SK-N-SH (cell line): ENCODE measurements at regions not wholly inside any gene's neighbourhood (a gene's known extent, or its start where the extent isn't known, plus 50 kb on each side); places are given as distances from the start of the nearest gene placed in this dataset.

ENCODE experiments used
- CTCF ChIA-PET: fragments of 300-600, 350-600 bp; formaldehyde crosslinking; extraction: SDS; loops from one replicate; lab custom pipeline; 2021; lab: Yijun Ruan, JAX
- POLR2A ChIA-PET: fragments of 350-600 bp; sonication (Branson Sonifier 250); formaldehyde crosslinking; extraction: SDS; loops from one replicate; lab custom pipeline; 2020; ENCODE audit warnings: antibody characterized with exemption, inconsistent platforms; lab: Yijun Ruan, JAX
- DNase-seq: peaks from one replicate; pipeline ENCODE4 v3.0.0; 2012
- H2AFZ ChIP-seq: fragments of 200-600 bp; sonication (generic); 2 replicates; pipeline ENCODE4 v1.8.1; 2016; ENCODE audit warnings: antibody characterized with exemption, mild to moderate bottlenecking, low read depth
- H3F3A ChIP-seq: fragments of 200-600 bp; sonication (generic); replicated peaks from 2 replicates; pipeline ENCODE3; 2016; ENCODE audit warnings: antibody characterized with exemption, mild to moderate bottlenecking; ENCODE audit not compliant: insufficient read depth
- H3K27ac ChIP-seq, 2 experiments: fragments of 200-500 bp in 1 of 2; fragments of 200-600 bp in 1 of 2; sonication (Bioruptor generic) in 1 of 2; sonication (generic), shearing (Covaris generic) in 1 of 2; 2 replicates each; pipeline versions ENCODE4 v1.5.1 to v1.6.1; 2014 to 2016; ENCODE audit warnings: low read depth in 2 of 2, inconsistent platforms in 1 of 2, low read length in 1 of 2, mild to moderate bottlenecking in 1 of 2, mixed read lengths in 1 of 2
- H3K27me3 ChIP-seq: fragments of 200-600 bp; sonication (generic), shearing (Covaris generic); 2 replicates; pipeline ENCODE4 v1.6.1; 2016; ENCODE audit warnings: mixed run types; ENCODE audit not compliant: insufficient read depth
- H3K36me3 ChIP-seq, 2 experiments: fragments of 200-500 bp in 1 of 2; fragments of 200-600 bp in 1 of 2; sonication (Bioruptor generic) in 1 of 2; sonication (generic) in 1 of 2; replicated peaks in 1 of 2; 2 replicates each; pipeline versions ENCODE3 to v1.5.1; 2014 to 2016; ENCODE audit warnings: low read length in 1 of 2, mild to moderate bottlenecking in 1 of 2; ENCODE audit not compliant: insufficient read depth in 2 of 2, control insufficient read depth in 1 of 2
- H3K4me1 ChIP-seq, 2 experiments: fragments of 200-500 bp in 1 of 2; fragments of 200-600 bp in 1 of 2; sonication (Bioruptor generic) in 1 of 2; sonication (generic), shearing (Covaris generic) in 1 of 2; 2 replicates each; pipeline versions ENCODE4 v1.5.1 to v1.6.1; 2014 to 2016; ENCODE audit warnings: low read depth in 1 of 2, low read length in 1 of 2, mixed run types in 1 of 2; ENCODE audit not compliant: insufficient read depth in 2 of 2, control insufficient read depth in 1 of 2
- H3K4me2 ChIP-seq: fragments of 200-600 bp; sonication (generic), shearing (Covaris generic); 2 replicates; pipeline ENCODE4 v1.6.1; 2017; ENCODE audit warnings: mixed run types
- H3K4me3 ChIP-seq, 2 experiments: fragments of 200-500 bp in 1 of 2; fragments of 200-600 bp in 1 of 2; sonication (Bioruptor generic) in 1 of 2; sonication (generic), shearing (Covaris generic) in 1 of 2; 2 replicates each; pipeline versions ENCODE4 v1.5.1 to v1.8.1; 2014 to 2016; ENCODE audit warnings: low read depth in 2 of 2, inconsistent platforms in 1 of 2, low read length in 1 of 2, mild to moderate bottlenecking in 1 of 2, mixed read lengths in 1 of 2, moderate library complexity in 1 of 2
- H3K79me2 ChIP-seq: fragments of 200-600 bp; sonication (generic); 2 replicates; pipeline ENCODE4 v1.8.1; 2017; ENCODE audit warnings: mild to moderate bottlenecking; ENCODE audit not compliant: insufficient read depth
- H3K9ac ChIP-seq: fragments of 200-600 bp; sonication (generic); 2 replicates; pipeline ENCODE4 v1.6.1; 2017; ENCODE audit warnings: mixed run types
- H3K9me2 ChIP-seq: fragments of 200-600 bp; sonication (generic); 2 replicates; pipeline ENCODE4 v1.6.1; 2017; ENCODE audit warnings: mixed run types
- H3K9me3 ChIP-seq: fragments of 200-600 bp; sonication (generic); 2 replicates; pipeline ENCODE4 v1.6.1; 2017; ENCODE audit warnings: mixed run types, mild to moderate bottlenecking, moderate library complexity
- H4K20me1 ChIP-seq: fragments of 200-600 bp; sonication (generic); 2 replicates; pipeline ENCODE4 v1.6.1; 2017; ENCODE audit warnings: mild to moderate bottlenecking, mixed run types; ENCODE audit not compliant: insufficient read depth
- ELF1 ChIP-seq: IDR thresholded peaks from 2 replicates; pipeline ENCODE4 v1.4.0; 2012
- FOSL2 ChIP-seq: IDR thresholded peaks from 2 replicates; pipeline ENCODE4 v1.4.0; 2012; ENCODE audit warnings: low read depth, mild to moderate bottlenecking, moderate library complexity, borderline replicate concordance
- FOXJ3 ChIP-seq: sonication (generic); formaldehyde crosslinking; IDR thresholded peaks from 2 replicates; pipeline ENCODE4 v1.5.1; 2020; ENCODE audit warnings: mild to moderate bottlenecking, missing genetic modification reagents
- FOXM1 ChIP-seq: IDR thresholded peaks from 2 replicates; pipeline ENCODE4 v1.4.0; 2012; ENCODE audit warnings: low read depth, mild to moderate bottlenecking
- GATA2 ChIP-seq: sonication (generic); formaldehyde crosslinking; IDR thresholded peaks from 2 replicates; pipeline ENCODE4 v1.5.0; 2020; ENCODE audit warnings: mild to moderate bottlenecking, missing genetic modification reagents
- POLR2AphosphoS5 ChIP-seq: IDR thresholded peaks from 2 replicates; pipeline ENCODE4 v1.6.1; 2012; ENCODE audit warnings: low read depth, low read length
- RAD21 ChIP-seq: IDR thresholded peaks from 2 replicates; pipeline ENCODE4 v1.6.1; 2012; ENCODE audit warnings: mild to moderate bottlenecking, low read length
- SIN3A ChIP-seq: IDR thresholded peaks from 2 replicates; pipeline ENCODE4 v1.6.1; 2012; ENCODE audit warnings: low read depth, mild to moderate bottlenecking, low read length, moderate library complexity, borderline replicate concordance
- TEAD4 ChIP-seq: IDR thresholded peaks from 2 replicates; pipeline ENCODE4 v1.4.0; 2012; ENCODE audit warnings: mild to moderate bottlenecking, borderline replicate concordance; ENCODE audit not compliant: insufficient read depth
- WGBS: methylation state at CpG from one replicate; pipeline ENCODE4 v1.1.6; 2017; ENCODE audit warnings: low lambda C conversion rate; 5-methylcytosine and 5-hydroxymethylcytosine counted together
- TF ChIP-seq, protein P1 (sequence below): fragments of 150-350 bp; IDR thresholded peaks from 2 replicates; pipeline ENCODE4 v1.6.1; 2016; ENCODE audit warnings: mild to moderate bottlenecking, low read depth, low read length
- TF ChIP-seq, protein P2 (sequence below): IDR thresholded peaks from 2 replicates; pipeline ENCODE4 v1.4.0; 2012; ENCODE audit warnings: low read depth, borderline replicate concordance
- TF ChIP-seq, protein P3 (sequence below): IDR thresholded peaks from 2 replicates; pipeline ENCODE4 v1.4.0; 2012; ENCODE audit warnings: low read depth, borderline replicate concordance
- TF ChIP-seq, protein P4 (sequence below): IDR thresholded peaks from 2 replicates; pipeline ENCODE4 v1.6.1; 2012; ENCODE audit warnings: mild to moderate bottlenecking, low read depth, low read length, moderate library complexity
- TF ChIP-seq, protein P5 (sequence below): IDR thresholded peaks from 2 replicates; pipeline ENCODE4; 2012

DNA sequence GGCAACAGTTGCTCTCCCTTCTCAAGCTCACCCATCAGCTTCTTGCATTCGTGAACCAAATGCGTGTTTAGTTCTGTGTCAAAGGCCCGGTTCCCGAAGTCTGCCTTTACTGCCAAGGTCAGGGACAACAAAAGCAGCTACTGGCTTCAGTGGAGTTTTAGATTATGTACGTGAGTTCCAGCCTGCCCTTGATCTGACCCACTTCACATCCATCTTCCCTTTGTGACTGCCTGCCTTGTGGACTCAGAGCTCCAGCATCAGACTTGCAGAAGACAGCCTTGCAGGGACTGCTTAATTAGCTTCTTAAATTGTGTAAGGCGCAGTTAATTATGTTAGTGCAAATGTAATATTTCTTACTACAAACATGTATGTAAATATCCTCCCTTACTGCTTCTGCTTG is 774.7 kb upstream of the EDIL3 start:
- no peaks in the 10 kb centered on the region for H3K9me3 ChIP-seq
- H3K4me2 ChIP-seq: no peak overlapping the region
- no peak overlapping the region for H2AFZ ChIP-seq
- ChIA-PET POLR2A (no interaction called here), CTCF (interaction anchor here (0.5 kb wide), 1 partner anchor 902 kb away, joined by 3 read pairs; no protein-coding TSS in a partner anchor)
- H3K27ac ChIP-seq: no peak overlapping the region
- no peak for DNase-seq
- H3K9ac ChIP-seq: no peak overlapping the region
- no peaks in the 10 kb centered on the region for H3K4me1 ChIP-seq
- no peaks in the 10 kb centered on the region for H3K9me2 ChIP-seq
- no peaks in the 10 kb centered on the region for H3K27me3 ChIP-seq
- H3K4me3 ChIP-seq: no peak overlapping the region
- H4K20me1 ChIP-seq: no peaks in the 10 kb centered on the region
- 2% methylated on average over 6 of the region's 6 CpGs for WGBS
- no peaks in the 10 kb centered on the region for H3K36me3 ChIP-seq
- H3F3A ChIP-seq: no peaks in the 10 kb centered on the region
- TF ChIP-seq TEAD4 (no peak), FOXM1 (no peak), ELF1 (no peak), SIN3A (no peak), RAD21 (no peak), POLR2AphosphoS5 (no peak), GATA2 (CRISPR knock-in tag) (no peak), FOXJ3 (no peak), FOSL2 (no peak)
- TF ChIP-seq, protein P1, sequence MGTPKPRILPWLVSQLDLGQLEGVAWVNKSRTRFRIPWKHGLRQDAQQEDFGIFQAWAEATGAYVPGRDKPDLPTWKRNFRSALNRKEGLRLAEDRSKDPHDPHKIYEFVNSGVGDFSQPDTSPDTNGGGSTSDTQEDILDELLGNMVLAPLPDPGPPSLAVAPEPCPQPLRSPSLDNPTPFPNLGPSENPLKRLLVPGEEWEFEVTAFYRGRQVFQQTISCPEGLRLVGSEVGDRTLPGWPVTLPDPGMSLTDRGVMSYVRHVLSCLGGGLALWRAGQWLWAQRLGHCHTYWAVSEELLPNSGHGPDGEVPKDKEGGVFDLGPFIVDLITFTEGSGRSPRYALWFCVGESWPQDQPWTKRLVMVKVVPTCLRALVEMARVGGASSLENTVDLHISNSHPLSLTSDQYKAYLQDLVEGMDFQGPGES: no peak
- TF ChIP-seq, protein P2, sequence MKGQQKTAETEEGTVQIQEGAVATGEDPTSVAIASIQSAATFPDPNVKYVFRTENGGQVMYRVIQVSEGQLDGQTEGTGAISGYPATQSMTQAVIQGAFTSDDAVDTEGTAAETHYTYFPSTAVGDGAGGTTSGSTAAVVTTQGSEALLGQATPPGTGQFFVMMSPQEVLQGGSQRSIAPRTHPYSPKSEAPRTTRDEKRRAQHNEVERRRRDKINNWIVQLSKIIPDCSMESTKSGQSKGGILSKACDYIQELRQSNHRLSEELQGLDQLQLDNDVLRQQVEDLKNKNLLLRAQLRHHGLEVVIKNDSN: no peak
- TF ChIP-seq, protein P3, sequence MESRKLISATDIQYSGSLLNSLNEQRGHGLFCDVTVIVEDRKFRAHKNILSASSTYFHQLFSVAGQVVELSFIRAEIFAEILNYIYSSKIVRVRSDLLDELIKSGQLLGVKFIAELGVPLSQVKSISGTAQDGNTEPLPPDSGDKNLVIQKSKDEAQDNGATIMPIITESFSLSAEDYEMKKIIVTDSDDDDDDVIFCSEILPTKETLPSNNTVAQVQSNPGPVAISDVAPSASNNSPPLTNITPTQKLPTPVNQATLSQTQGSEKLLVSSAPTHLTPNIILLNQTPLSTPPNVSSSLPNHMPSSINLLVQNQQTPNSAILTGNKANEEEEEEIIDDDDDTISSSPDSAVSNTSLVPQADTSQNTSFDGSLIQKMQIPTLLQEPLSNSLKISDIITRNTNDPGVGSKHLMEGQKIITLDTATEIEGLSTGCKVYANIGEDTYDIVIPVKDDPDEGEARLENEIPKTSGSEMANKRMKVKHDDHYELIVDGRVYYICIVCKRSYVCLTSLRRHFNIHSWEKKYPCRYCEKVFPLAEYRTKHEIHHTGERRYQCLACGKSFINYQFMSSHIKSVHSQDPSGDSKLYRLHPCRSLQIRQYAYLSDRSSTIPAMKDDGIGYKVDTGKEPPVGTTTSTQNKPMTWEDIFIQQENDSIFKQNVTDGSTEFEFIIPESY: no peak
- H3K79me2 ChIP-seq: no peaks in the 10 kb centered on the region

DNA sequence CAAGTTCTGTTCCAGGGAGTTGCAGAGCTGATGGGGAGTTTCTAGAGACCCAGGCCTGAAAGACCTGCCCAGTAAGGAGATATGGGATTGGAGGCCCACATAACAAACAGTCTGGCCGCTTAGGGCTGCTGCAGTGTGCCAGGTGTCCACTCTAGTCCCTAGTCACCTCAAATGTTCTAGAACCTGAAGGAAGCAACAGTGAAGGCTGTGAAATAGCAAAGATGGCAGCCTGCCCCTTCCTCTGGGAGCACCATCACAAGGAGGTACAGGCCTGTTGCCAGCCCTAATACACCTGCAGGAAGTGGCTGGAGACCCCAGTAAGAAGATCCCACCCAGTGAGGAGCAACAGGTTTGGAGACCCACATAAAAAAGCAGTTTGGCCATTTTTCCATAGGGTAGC is 783.8 kb upstream of the EDIL3 start:
- Histone ChIP-seq H4K20me1 (no peaks in the 10 kb centered on the region), H3K9me2 (no peaks in the 10 kb centered on the region), H3K4me3 (no peak overlapping the region), H3K4me2 (no peak overlapping the region), H3K9ac (no peak overlapping the region), H3K79me2 (no peaks in the 10 kb centered on the region), H3K27me3 (no peaks in the 10 kb centered on the region), H3K4me1 (no peaks in the 10 kb centered on the region), H2AFZ (no peak overlapping the region), H3K9me3 (no peaks in the 10 kb centered on the region), H3K36me3 (no peaks in the 10 kb centered on the region), H3K27ac (no peak overlapping the region), H3F3A (no peaks in the 10 kb centered on the region)
- CTCF ChIA-PET: no interaction called here
- POLR2A ChIA-PET: no interaction called here
- WGBS: 0% methylated on average over 1 of the region's 1 CpG
- DNase-seq: no peak
- TF ChIP-seq, protein P4, sequence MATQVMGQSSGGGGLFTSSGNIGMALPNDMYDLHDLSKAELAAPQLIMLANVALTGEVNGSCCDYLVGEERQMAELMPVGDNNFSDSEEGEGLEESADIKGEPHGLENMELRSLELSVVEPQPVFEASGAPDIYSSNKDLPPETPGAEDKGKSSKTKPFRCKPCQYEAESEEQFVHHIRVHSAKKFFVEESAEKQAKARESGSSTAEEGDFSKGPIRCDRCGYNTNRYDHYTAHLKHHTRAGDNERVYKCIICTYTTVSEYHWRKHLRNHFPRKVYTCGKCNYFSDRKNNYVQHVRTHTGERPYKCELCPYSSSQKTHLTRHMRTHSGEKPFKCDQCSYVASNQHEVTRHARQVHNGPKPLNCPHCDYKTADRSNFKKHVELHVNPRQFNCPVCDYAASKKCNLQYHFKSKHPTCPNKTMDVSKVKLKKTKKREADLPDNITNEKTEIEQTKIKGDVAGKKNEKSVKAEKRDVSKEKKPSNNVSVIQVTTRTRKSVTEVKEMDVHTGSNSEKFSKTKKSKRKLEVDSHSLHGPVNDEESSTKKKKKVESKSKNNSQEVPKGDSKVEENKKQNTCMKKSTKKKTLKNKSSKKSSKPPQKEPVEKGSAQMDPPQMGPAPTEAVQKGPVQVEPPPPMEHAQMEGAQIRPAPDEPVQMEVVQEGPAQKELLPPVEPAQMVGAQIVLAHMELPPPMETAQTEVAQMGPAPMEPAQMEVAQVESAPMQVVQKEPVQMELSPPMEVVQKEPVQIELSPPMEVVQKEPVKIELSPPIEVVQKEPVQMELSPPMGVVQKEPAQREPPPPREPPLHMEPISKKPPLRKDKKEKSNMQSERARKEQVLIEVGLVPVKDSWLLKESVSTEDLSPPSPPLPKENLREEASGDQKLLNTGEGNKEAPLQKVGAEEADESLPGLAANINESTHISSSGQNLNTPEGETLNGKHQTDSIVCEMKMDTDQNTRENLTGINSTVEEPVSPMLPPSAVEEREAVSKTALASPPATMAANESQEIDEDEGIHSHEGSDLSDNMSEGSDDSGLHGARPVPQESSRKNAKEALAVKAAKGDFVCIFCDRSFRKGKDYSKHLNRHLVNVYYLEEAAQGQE: no peak
- TF ChIP-seq, protein P5, sequence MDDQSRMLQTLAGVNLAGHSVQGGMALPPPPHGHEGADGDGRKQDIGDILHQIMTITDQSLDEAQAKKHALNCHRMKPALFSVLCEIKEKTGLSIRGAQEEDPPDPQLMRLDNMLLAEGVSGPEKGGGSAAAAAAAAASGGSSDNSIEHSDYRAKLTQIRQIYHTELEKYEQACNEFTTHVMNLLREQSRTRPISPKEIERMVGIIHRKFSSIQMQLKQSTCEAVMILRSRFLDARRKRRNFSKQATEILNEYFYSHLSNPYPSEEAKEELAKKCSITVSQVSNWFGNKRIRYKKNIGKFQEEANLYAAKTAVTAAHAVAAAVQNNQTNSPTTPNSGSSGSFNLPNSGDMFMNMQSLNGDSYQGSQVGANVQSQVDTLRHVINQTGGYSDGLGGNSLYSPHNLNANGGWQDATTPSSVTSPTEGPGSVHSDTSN: no peak
- TF ChIP-seq, protein P1: no peak
- TF ChIP-seq RAD21: no peak
